Kidney (tissue), 13 donors: ENCODE measurements at regions not wholly inside any gene's neighbourhood (a gene's known extent, or its start where the extent isn't known, plus 50 kb on each side); places are given as distances from the start of the nearest gene placed in this dataset.

Experiments
- DNase-seq, 5 donors: peaks; one replicate each; pipeline ENCODE4 v3.0.0-alpha.2; 2013 to 2020
- FAIRE-seq: peaks from 2 replicates; lab custom pipeline; 2012; peaks lifted over from hg19 to GRCh38; lab: Jason Lieb, UNC
- H3K27ac ChIP-seq, 2 donors: one replicate each; pipeline ENCODE4 v1.7.0; 2013; ENCODE audit warnings: low read depth in 2 of 2, low read length in 2 of 2, inconsistent platforms in 1 of 2
- H3K27me3 ChIP-seq: one replicate; pipeline ENCODE4 v1.7.1; 2013; ENCODE audit warnings: low read length, inconsistent platforms; ENCODE audit not compliant: control insufficient read depth, insufficient read depth
- H3K36me3 ChIP-seq, 3 donors: one replicate each; pipeline versions ENCODE4 v1.7.0 to v1.7.1; 2013; ENCODE audit warnings: low read length in 3 of 3, control low read depth in 1 of 3, inconsistent platforms in 1 of 3; ENCODE audit not compliant: insufficient read depth in 3 of 3, control insufficient read depth in 2 of 3
- H3K4me1 ChIP-seq, 3 donors: one replicate each; pipeline versions ENCODE4 v1.7.0 to v1.7.1; 2013; ENCODE audit warnings: low read length in 3 of 3, inconsistent platforms in 1 of 3, low read depth in 1 of 3; ENCODE audit not compliant: control insufficient read depth in 2 of 3, insufficient read depth in 2 of 3
- H3K4me3 ChIP-seq, 3 donors: one replicate each; pipeline versions ENCODE4 v1.7.0 to v1.8.1; 2013; ENCODE audit warnings: low read length in 3 of 3, control low read depth in 1 of 3, inconsistent platforms in 1 of 3
- H3K9ac ChIP-seq, 3 donors: one replicate each; pipeline versions ENCODE4 v1.7.0 to v1.7.1; 2013; ENCODE audit warnings: low read length in 3 of 3, control low read depth in 1 of 3, inconsistent platforms in 1 of 3
- H3K9me3 ChIP-seq, 3 donors: one replicate each; pipeline versions ENCODE4 v1.7.0 to v1.7.1; 2013; ENCODE audit warnings: low read length in 3 of 3, control low read depth in 1 of 3, inconsistent platforms in 1 of 3; ENCODE audit not compliant: control insufficient read depth in 2 of 3, insufficient read depth in 1 of 3
- CTCF ChIP-seq: IDR thresholded peaks from 3 replicates; pipeline ENCODE4 v1.5.1; 2012; ENCODE audit warnings: mild to moderate bottlenecking, moderate library complexity, borderline replicate concordance; ENCODE audit not compliant: insufficient read depth; ENCODE audit errors: extremely low read depth
- intact Hi-C: fragments of 100-400 bp; cut with DNase I; formaldehyde crosslinking; loops from one replicate; pipeline ENCODE4 v1.11.1; 2022
- donor health status: control.
- donor health status: control.
- donor health status: control.
- donor health status: control.
- donor health status: control.
- donor health status: DM: yes; HTN: yes; CAD: no.
- donor health status: Normal renal cell carcinoma (clear cell type).

GRCh38 chr15:29921130-29921601 lies 98.9 kb upstream of the TJP1 start:
- no peaks in the 10 kb centered on the region for H3K27me3 ChIP-seq
- FAIRE-seq, result no peak
- peaks cover 6 to 10% (median 9%) of the 10 kb centered on the region in 3 donors for H3K4me1 ChIP-seq
- no peaks in the 10 kb centered on the region for H3K9me3 ChIP-seq
- H3K4me3 ChIP-seq, result no peak overlapping the region
- H3K36me3 ChIP-seq, result no peaks in the 10 kb centered on the region
- no peak overlapping the region for H3K27ac ChIP-seq
- intact Hi-C loops, result loop anchor here (10.0 kb wide), 1 partner anchor 166 kb away; no protein-coding TSS in a partner anchor
- no peak for TF ChIP-seq CTCF
- H3K9ac ChIP-seq, result no peak overlapping the region
- DNase-seq, result peak in 1 of 5 donors; percentile 39

GRCh38 chr15:29920515-29920914 lies 98.2 kb upstream of the TJP1 start:
- H3K27me3 ChIP-seq, result no peaks in the 10 kb centered on the region
- no peaks in the 10 kb centered on the region for H3K36me3 ChIP-seq
- intact Hi-C loops, result loop anchor here (10.0 kb wide), 1 partner anchor 166 kb away; no protein-coding TSS in a partner anchor
- FAIRE-seq (no peak), DNase-seq (peak in 1 of 5 donors; percentile 83)
- H3K4me1 ChIP-seq, result peaks cover 6 to 10% (median 9%) of the 10 kb centered on the region in 3 donors
- H3K27ac ChIP-seq, result no peak overlapping the region
- no peak overlapping the region for H3K4me3 ChIP-seq
- TF ChIP-seq CTCF, result no peak
- no peak overlapping the region for H3K9ac ChIP-seq
- H3K9me3 ChIP-seq, result no peaks in the 10 kb centered on the region

- intact Hi-C loops, result no loop called here
- no peaks in the 10 kb centered on the region for H3K9me3 ChIP-seq
- H3K4me1 ChIP-seq, result no peaks in the 10 kb centered on the region
- no peak overlapping the region for H3K4me3 ChIP-seq
- FAIRE-seq (no peak), DNase-seq (no peak)
- H3K27me3 ChIP-seq, result no peaks in the 10 kb centered on the region
- H3K27ac ChIP-seq, result no peak overlapping the region
- no peaks in the 10 kb centered on the region for H3K36me3 ChIP-seq
- TF ChIP-seq CTCF, result no peak
- H3K9ac ChIP-seq, result no peak overlapping the region
These were observed 97.2 kb upstream of the TJP1 start for GRCh38 chr15:29919380-29919881.
